DOHH2 (cell line): ENCODE measurements at regions not wholly inside any gene's neighbourhood (a gene's known extent, or its start where the extent isn't known, plus 50 kb on each side); places are given as distances from the start of the nearest gene placed in this dataset.

Source experiments
- H3F3A ChIP-seq: fragments of 200-600 bp; sonication (generic), shearing (Covaris generic); 2 replicates; pipeline ENCODE4 v1.6.0; 2016; ENCODE audit warnings: antibody characterized with exemption, mild to moderate bottlenecking; ENCODE audit not compliant: control insufficient read depth, insufficient read depth
- H3K27ac ChIP-seq: fragments of 200-600 bp; sonication (generic); 2 replicates; pipeline ENCODE4 v1.5.1; 2014; ENCODE audit warnings: low read depth, mild to moderate bottlenecking, low read length, moderate library complexity
- H3K27me3 ChIP-seq: fragments of 200-600 bp; sonication (generic); 2 replicates; pipeline ENCODE4 v1.6.1; 2014; ENCODE audit warnings: mild to moderate bottlenecking, low read length, mixed read lengths; ENCODE audit not compliant: control insufficient read depth
- H3K36me3 ChIP-seq: fragments of 200-600 bp; sonication (generic); 2 replicates; pipeline ENCODE4 v1.6.1; 2014; ENCODE audit warnings: mild to moderate bottlenecking, low read length, moderate library complexity, mixed read lengths; ENCODE audit not compliant: control insufficient read depth
- H3K4me1 ChIP-seq: fragments of 200-600 bp; sonication (generic); 2 replicates; pipeline ENCODE4 v1.6.1; 2014; ENCODE audit warnings: mild to moderate bottlenecking, low read length, mixed read lengths; ENCODE audit not compliant: control insufficient read depth
- H3K4me2 ChIP-seq: fragments of 200-600 bp; sonication (generic); 2 replicates; pipeline ENCODE4 v1.6.0; 2014; ENCODE audit warnings: mild to moderate bottlenecking, low read length, moderate library complexity
- H3K4me3 ChIP-seq: fragments of 200-600 bp; sonication (generic); 2 replicates; pipeline ENCODE4 v1.5.1; 2014; ENCODE audit warnings: mild to moderate bottlenecking, low read length, mixed read lengths
- H3K79me2 ChIP-seq: fragments of 200-600 bp; sonication (generic); 2 replicates; pipeline ENCODE4 v1.6.1; 2014; ENCODE audit warnings: mild to moderate bottlenecking, low read length, mixed read lengths; ENCODE audit not compliant: control insufficient read depth
- H3K9me2 ChIP-seq: fragments of 200-600 bp; sonication (generic); replicated peaks from 2 replicates; pipeline ENCODE4 v1.6.1; 2014; ENCODE audit warnings: mild to moderate bottlenecking, low read length, mixed read lengths; ENCODE audit not compliant: control insufficient read depth
- H3K9me3 ChIP-seq: fragments of 200-600 bp; sonication (generic); 2 replicates; pipeline ENCODE4 v1.6.1; 2014; ENCODE audit warnings: antibody characterized with exemption, low read length, mixed read lengths; ENCODE audit not compliant: control insufficient read depth, insufficient read depth
- H4K20me1 ChIP-seq: fragments of 200-600 bp; sonication (generic); 2 replicates; pipeline ENCODE4 v1.6.0; 2014; ENCODE audit warnings: low read depth, mild to moderate bottlenecking, antibody characterized with exemption, low read length, moderate library complexity; ENCODE audit not compliant: control insufficient read depth, insufficient read depth
- EZH2phosphoT487 ChIP-seq: fragments of 200-600 bp; sonication (generic); IDR thresholded peaks from 2 replicates; pipeline ENCODE4 v1.6.1; 2017; ENCODE audit warnings: borderline replicate concordance, mild to moderate bottlenecking, antibody characterized with exemption, low read length, moderate library complexity, mixed read lengths
- TF ChIP-seq, protein P1 (sequence below): fragments of 200-600 bp; sonication (generic); IDR thresholded peaks from one replicate; pipeline ENCODE4 v1.5.1; 2014; ENCODE audit warnings: antibody characterized with exemption, mild to moderate bottlenecking, low read depth, low read length; ENCODE audit not compliant: poor library complexity, severe bottlenecking

DNA sequence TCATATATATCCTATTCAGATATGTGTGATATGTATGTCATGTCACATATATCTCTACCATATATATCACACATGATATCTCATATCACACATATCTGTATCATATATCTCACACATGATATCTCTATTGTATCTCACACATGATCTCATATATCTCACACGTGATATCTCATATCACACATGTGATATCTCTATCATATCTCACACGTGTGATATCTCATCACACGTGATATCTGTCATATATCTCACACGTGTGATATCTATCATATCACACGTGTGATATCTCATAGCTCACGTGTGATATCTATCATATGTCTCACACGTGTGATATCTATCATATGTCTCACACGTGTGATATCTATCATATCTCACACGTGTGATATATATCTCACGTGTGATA lies 240.7 kb downstream of the MAP2K4 start:
- Histone ChIP-seq H3K4me1 (no peaks in the 10 kb centered on the region), H3K4me3 (no peak overlapping the region), H3K79me2 (no peaks in the 10 kb centered on the region), H3K27me3 (no peaks in the 10 kb centered on the region), H3K27ac (no peak overlapping the region), H3K4me2 (no peak overlapping the region), H3K9me2 (no peaks in the 10 kb centered on the region), H3K36me3 (no peaks in the 10 kb centered on the region), H3F3A (no peaks in the 10 kb centered on the region), H4K20me1 (no peaks in the 10 kb centered on the region), H3K9me3 (no peaks in the 10 kb centered on the region)
- TF ChIP-seq, protein P1, sequence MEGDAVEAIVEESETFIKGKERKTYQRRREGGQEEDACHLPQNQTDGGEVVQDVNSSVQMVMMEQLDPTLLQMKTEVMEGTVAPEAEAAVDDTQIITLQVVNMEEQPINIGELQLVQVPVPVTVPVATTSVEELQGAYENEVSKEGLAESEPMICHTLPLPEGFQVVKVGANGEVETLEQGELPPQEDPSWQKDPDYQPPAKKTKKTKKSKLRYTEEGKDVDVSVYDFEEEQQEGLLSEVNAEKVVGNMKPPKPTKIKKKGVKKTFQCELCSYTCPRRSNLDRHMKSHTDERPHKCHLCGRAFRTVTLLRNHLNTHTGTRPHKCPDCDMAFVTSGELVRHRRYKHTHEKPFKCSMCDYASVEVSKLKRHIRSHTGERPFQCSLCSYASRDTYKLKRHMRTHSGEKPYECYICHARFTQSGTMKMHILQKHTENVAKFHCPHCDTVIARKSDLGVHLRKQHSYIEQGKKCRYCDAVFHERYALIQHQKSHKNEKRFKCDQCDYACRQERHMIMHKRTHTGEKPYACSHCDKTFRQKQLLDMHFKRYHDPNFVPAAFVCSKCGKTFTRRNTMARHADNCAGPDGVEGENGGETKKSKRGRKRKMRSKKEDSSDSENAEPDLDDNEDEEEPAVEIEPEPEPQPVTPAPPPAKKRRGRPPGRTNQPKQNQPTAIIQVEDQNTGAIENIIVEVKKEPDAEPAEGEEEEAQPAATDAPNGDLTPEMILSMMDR, result no peak
- TF ChIP-seq EZH2phosphoT487, result no peak

DNA sequence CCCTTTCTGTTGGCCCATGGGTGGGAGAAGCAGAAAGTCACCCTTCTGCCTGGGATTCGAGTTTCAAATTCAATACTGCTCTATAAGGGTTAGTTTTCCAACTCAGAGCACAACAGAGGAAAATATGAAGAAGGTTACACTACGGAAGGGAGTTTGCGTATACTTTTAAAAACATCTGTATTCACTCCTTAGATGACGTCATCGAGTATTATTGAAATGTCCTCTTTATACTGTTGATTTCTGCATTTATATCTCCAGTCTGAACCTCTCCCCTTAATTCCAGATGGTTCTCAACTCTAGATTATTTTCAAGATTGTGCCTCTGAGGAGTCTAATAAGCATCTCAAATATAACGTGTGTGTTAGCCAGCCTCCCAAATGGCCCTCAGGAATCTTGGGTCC lies 249.1 kb downstream of the MAP2K4 start:
- H4K20me1 ChIP-seq, result no peaks in the 10 kb centered on the region
- no peaks in the 10 kb centered on the region for H3K27me3 ChIP-seq
- H3K4me2 ChIP-seq, result no peak overlapping the region
- no peaks in the 10 kb centered on the region; the same call in 1 of the 2 replicates for H3K9me3 ChIP-seq
- H3K9me2 ChIP-seq, result no peaks in the 10 kb centered on the region
- no peak overlapping the region for H3K4me3 ChIP-seq
- TF ChIP-seq, protein P1, result no peak
- TF ChIP-seq EZH2phosphoT487, result no peak
- H3K79me2 ChIP-seq, result no peaks in the 10 kb centered on the region
- no peaks in the 10 kb centered on the region for H3K4me1 ChIP-seq
- no peak overlapping the region for H3K27ac ChIP-seq
- H3F3A ChIP-seq, result no peaks in the 10 kb centered on the region
- no peaks in the 10 kb centered on the region for H3K36me3 ChIP-seq

DNA sequence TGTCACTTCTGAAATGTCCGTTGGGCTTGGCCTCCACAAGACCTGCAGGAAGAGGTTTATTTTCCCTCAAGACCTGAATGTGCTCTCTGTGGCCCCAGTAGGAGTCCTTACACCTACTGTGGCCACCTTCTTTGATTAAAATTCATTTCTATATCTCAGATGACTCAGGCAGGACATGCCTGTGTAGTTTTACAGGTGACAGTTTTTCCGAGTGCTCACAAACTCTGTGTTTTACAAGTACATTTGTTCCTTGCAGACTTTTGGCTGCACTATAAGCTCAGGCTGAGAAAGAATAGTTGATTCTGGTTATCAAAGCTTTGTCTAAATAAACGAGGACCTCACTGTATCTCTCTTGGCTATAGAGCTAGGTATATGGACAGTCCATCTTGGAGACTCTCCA lies 257.1 kb downstream of the MAP2K4 start:
- TF ChIP-seq, protein P1, result no peak
- no peak for TF ChIP-seq EZH2phosphoT487
- no peaks in the 10 kb centered on the region for H3K9me2 ChIP-seq
- H3F3A ChIP-seq, result no peaks in the 10 kb centered on the region
- H3K4me3 ChIP-seq, result no peak overlapping the region
- no peak overlapping the region for H3K4me2 ChIP-seq
- no peaks in the 10 kb centered on the region for H4K20me1 ChIP-seq
- no peaks in the 10 kb centered on the region for H3K4me1 ChIP-seq
- H3K27ac ChIP-seq, result no peak overlapping the region
- H3K9me3 ChIP-seq, result no peaks in the 10 kb centered on the region; the same call in 1 of the 2 replicates
- no peaks in the 10 kb centered on the region for H3K27me3 ChIP-seq
- H3K79me2 ChIP-seq, result no peaks in the 10 kb centered on the region
- no peaks in the 10 kb centered on the region for H3K36me3 ChIP-seq

DNA sequence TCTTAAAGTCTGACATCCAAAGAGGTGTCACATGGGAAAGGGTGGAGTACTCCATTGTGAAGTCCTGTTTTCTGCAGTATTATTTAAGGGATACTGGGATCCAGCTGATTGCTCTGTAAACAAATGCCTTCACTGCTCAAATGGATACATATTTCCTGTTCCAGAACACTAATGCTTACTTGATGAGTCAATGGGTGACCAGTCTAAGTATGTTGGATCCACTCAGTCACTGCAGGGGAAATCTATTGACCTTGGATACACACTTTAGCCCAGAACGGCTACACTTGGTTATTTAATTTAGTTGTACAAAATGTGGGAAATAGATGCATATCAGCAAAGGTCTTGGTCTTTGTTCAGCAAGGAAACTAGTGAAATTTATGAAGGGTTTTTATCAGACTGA lies 261.4 kb downstream of the MAP2K4 start:
- Histone ChIP-seq H3K27ac (no peak overlapping the region), H3K9me3 (no peaks in the 10 kb centered on the region), H3K4me3 (no peak overlapping the region), H3K9me2 (no peaks in the 10 kb centered on the region), H3K27me3 (no peaks in the 10 kb centered on the region), H4K20me1 (no peaks in the 10 kb centered on the region), H3K79me2 (no peaks in the 10 kb centered on the region), H3K4me2 (no peak overlapping the region), H3K36me3 (no peaks in the 10 kb centered on the region), H3F3A (no peaks in the 10 kb centered on the region), H3K4me1 (no peaks in the 10 kb centered on the region)
- TF ChIP-seq EZH2phosphoT487, result no peak
- TF ChIP-seq, protein P1, result no peak
